GM19463 (cell line): ENCODE measurements at regions not wholly inside any gene's neighbourhood (a gene's known extent, or its start where the extent isn't known, plus 50 kb on each side); places are given as distances from the start of the nearest gene placed in this dataset.

Experiments used
- ATAC-seq: cut with Tn5 transposase; IDR thresholded peaks from one replicate; pipeline ENCODE4 v1.9.1; 2021; ENCODE audit warnings: mild to moderate bottlenecking, moderate library complexity; ENCODE audit not compliant: unreplicated experiment

DNA sequence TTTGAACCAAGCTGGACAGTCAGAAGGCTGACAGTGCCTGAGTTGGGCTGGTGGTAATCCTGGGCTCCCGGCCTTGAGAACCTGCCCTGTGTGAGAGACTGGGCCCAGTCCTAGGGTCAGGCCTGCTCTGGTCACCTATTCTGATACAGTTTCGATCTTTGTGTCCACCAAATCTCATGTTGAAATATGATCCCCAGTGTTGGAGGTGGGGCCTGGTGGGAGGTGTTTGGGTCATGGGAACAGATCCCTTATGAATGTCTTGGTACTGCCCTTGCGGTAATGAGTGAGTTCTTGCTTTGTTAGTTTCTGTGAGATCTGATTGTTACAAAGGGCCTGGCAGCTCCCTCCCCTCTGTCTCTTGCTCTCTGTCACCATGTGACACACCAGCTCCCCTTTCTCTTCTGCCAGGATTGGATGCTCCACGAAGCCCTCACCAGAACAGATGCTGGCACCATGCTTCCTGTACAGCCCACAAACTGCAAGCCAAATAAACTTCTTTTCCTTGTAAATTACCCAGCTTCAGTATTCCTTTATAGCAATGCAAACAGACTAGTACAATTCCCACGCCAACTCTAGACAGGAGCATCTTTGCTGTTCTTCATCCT is 111.8 kb upstream of the ZNF438 start:
- no peak for ATAC-seq

DNA sequence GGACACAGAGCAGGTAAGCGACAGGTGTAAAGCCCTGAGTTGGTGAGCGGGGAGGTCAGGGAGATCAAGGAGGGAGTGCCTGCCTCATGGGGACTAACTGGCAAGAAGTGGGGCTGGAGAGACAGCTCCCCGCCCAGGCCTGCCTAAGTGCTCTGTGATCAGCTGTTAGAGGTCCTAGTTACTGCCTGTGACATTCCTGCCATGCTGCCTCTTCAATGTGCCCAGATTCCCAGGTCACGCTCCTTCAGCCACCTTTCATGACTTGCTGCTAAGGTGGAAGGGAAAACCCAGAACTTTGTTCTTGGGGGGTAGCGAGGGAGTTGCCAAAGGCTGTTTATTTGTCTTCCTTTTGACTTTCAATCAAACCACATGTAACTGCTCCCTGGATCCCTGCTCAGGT is 114.3 kb upstream of the ZNF438 start:
- ATAC-seq = no peak

DNA sequence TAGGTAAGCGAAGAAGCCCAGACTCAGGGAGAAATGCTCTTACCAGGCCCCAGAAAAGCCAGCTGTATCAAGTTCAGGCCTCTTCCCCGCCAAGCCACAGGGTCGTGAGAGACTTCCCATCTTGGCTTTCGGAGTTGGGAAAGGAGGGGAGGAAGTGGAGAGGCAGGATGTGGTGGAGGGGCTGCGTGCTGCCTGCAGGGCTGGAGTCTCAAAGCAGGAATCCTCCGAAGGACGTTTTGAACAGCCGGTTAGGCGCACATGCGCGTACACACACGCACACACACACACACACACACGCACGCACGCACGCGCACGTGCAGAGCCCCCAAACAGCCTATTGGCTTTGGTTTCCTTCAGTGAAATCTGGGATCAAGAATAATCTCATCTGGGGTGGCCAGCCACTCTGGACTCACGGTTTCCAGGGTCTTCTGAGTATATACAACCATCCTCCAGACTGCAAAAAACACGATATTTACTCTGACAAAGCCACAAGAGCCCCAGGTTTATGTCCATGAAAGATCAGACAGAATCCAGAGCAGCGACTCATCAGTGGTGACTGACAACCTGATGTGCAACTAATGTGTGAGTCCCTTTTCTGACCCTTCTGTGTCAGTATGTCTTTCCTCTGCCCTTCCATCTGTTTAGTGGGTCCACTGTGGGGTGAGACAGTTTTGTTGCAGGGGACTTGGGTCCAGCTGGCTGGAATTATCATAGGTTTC is 115.0 kb upstream of the ZNF438 start:
- ATAC-seq = no peak

DNA sequence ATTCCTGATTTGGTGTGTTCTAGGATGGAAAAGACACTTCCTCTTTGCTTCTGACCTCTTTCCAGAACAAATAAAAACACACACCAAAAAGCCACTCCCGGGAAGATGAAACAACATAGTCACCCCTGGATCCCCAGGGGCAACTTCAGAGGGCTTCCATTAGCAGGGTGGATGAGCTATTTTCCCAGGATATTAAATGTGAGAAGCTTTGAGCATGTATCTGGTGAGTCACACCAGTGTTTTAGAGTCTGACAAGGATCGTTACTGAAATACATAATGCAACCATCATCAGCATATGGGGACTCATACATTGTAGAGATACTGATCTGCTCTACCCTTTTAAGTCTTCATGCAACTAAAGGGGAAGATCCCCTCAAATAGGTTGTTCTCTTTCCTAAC is 115.5 kb upstream of the ZNF438 start:
- ATAC-seq = no peak

DNA sequence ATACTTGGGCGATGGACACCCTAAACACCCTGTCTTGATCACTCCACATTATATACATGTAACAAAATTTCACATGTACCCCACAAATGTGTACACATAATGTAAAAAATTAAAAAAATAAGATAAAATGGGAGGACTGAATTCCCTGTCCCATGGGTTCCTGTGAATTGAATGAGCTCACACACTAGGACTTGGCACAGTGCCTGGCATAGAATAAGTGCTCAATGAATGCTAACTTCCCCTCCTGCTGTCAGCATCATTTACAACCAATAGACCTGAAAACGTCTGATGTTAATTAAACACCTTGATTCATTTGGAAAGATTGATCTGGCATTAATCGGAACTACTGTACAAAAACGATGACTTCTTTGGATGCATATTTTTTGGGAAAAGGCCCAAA is 117.3 kb upstream of the ZNF438 start:
- no peak for ATAC-seq

DNA sequence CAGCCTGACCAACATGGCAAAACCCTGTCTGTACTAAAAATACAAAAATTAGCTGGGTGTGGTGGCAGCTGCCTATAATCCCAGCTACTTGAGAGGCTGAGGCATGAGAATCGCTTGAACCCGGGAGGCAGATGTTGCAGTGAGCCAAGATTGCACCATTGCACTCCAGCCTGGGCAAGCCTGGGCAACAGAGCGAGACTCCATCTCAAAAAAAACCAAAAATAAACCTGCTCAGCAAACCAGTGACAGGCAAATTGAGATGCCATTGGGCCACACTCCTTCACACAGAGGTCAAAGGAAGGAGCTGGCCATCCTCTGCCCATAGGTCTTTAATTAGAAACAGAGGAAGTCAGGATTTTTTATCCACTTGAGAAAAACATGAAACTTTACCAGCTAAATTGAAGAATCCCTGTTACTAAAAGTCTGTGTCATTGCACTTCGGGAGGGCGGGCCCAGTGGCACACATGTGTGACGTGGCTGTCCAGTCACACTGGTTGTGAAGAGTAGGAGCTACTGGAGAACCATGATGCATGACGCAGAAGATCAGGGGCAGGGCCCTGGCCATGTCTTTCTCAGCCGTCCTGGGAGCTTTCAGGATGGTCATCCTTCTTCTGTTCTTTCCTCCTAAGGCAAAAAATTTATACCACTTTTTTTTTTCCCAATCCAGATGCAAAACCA is 118.3 kb upstream of the ZNF438 start:
- ATAC-seq = no peak

DNA sequence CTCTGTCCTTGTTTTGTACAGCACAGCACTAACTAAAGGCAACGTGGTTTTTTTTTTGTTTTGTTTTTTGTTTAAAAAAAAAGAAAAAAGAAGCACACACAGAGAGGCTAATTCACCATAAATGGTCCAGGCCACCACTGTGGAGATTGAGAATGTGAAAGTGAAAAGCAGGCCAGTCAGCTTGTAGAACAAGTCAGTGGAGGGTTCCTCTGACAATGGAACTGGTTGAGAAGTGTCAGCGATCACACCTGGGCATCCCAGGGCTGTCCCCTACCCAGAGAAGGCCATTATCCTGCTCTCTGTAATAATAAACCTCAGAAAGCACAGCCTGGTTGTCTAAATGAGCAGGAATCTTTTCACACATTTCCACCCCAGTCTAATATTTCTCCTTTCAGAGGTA is 119.6 kb upstream of the ZNF438 start:
- no peak for ATAC-seq

DNA sequence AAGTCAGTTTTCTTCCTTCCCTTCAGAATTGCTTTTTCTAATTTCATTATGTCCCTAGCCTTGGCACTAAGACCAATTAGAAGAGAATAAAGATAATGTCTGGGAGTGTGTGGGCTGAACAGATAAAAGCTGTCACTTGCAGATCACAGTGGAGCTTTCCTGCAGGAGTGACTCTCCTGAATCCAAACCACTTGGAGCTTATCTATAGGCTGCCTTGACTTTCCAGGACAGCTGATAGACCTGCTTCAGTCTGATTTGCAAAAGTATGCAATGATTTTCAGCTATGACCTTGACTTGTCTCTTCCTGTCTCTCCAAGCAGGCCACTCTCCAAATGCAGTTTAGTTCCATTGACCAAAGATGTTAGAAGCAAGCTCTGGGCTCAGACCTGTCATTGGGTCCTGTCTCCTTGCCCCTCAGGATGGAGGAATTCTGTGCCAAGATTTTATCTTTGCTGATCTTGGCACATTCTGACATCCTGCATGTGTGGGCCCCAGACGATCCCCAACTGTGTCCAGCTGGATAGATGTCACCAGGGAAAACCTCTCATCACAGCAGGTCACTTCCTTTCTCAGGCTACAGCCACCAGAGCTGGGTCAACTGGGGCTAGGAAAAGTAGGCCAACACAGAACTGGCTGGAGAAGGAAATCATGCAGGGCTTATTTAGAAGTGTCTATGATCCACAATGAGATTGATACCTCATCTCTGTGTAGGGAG is 120.9 kb upstream of the ZNF438 start:
- no peak for ATAC-seq

DNA sequence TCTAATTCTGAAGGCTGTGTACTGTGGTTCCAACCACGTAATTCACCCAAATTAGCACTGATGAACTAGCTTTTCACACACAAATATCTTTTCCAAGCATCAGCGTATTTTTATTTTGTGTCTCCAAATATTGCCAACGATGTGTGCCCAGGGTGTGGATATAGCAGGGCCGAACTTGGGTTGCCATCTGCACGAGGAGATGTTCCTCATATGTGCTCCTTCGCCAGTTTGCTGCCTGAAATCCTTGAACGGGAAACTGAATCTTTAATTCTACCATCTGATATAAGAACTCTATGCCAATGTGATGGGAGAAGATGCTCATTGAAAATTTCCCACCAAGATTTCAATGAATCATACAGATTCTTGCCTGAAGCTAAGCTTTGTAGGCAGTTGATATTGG is 121.5 kb upstream of the ZNF438 start:
- ATAC-seq = no peak

DNA sequence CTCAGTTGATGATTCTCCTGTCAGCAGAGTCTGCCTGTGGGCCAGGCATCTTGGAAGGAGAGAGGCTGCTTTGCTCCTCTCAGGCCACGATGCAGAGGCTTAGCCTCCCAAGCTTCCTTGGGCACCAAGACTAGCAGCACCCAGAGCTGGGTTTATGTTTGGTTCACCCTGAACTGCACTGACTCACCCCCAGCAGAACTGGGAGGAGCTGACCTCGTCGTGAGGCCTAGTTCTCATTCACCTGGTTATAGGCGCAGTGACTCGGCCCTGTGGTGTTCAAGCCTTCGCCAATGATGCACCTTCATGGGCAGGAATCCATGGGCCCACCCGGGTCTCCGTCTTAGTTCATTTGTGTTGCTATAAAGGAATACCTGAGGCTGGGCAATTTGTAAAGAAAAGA is 122.0 kb upstream of the ZNF438 start:
- no peak for ATAC-seq

- ATAC-seq = no peak
These were observed 123.3 kb upstream of the ZNF438 start for GRCh38 chr10:31154996-31155395.

GRCh38 chr10:31157123-31158010 is 125.7 kb upstream of the ZNF438 start:
- ATAC-seq = no peak

GRCh38 chr10:31158011-31158658 is 126.5 kb upstream of the ZNF438 start:
- ATAC-seq = no peak

GRCh38 chr10:31166606-31167005 is 134.9 kb upstream of the ZNF438 start:
- ATAC-seq = no peak

DNA sequence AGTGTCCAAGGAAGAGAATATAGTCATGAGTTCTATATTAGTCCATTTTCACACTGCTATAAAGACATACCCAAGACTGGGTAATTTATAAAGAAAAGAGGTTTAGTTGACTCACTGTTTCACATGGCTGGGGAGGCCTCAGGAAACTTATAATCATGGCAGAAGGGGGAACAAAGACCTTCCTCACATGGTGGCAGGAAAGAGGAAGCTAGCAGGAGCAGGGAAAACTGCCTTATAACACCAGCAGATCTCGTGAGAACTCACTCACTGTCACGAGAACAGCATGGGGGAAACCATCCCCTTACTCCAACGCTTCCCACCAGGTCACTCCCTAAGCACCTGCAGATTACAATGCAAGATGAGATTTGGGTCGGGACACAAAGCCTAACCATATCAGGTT is 139.0 kb upstream of the ZNF438 start:
- no peak for ATAC-seq

- no peak for ATAC-seq
These were observed 139.9 kb upstream of the ZNF438 start for GRCh38 chr10:31171402-31172083.

GRCh38 chr10:31172925-31173324 is 141.3 kb upstream of the ZNF438 start:
- ATAC-seq = no peak

- ATAC-seq = no peak
These were observed 142.1 kb upstream of the ZNF438 start for GRCh38 chr10:31173752-31174151.

- no peak for ATAC-seq
These were observed 139.8 kb upstream of the ZEB1 start for GRCh38 chr10:31179091-31179680.
